ENCODE measurements at regions not wholly inside any gene's neighbourhood (a gene's known extent, or its start where the extent isn't known, plus 50 kb on each side); places are given as distances from the start of the nearest gene placed in this dataset.

DNA sequence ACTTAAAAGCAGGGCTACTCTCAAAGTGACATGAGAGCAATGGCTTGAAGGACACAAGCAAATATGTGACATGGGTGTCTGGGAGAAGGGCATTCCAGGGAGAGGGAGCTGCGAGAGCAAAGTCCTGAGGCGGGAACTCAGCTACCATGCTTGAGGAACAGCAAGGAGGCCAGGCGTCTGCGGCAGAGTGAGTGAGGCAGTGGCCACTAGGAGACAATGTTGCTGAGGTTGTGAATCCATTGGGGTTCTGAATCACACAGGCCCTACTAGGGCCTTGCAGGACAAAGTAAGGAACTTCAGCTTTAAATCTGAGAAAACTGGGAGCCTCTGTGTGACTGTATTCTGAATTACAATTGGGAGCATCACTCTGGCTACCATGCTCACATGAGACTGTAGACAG, 94.1 kb upstream of the PRICKLE2 start:
- TF ChIP-seq ZNF274 (IDR thresholded peaks at IDR 0.05; ENCODE audit: low read depth, low read length) (no peak), TCF7L2 (IDR thresholded peaks at IDR 0.05; ENCODE audit: borderline replicate concordance, extremely low read depth, insufficient read depth, insufficient read length) (no peak), POLR2A (IDR thresholded peaks at IDR 0.05; ENCODE audit: borderline replicate concordance, extremely low read depth, insufficient read depth, insufficient read length) (no peak), JUND (IDR thresholded peaks at IDR 0.05) (no peak)
- TF ChIP-seq, protein P1, sequence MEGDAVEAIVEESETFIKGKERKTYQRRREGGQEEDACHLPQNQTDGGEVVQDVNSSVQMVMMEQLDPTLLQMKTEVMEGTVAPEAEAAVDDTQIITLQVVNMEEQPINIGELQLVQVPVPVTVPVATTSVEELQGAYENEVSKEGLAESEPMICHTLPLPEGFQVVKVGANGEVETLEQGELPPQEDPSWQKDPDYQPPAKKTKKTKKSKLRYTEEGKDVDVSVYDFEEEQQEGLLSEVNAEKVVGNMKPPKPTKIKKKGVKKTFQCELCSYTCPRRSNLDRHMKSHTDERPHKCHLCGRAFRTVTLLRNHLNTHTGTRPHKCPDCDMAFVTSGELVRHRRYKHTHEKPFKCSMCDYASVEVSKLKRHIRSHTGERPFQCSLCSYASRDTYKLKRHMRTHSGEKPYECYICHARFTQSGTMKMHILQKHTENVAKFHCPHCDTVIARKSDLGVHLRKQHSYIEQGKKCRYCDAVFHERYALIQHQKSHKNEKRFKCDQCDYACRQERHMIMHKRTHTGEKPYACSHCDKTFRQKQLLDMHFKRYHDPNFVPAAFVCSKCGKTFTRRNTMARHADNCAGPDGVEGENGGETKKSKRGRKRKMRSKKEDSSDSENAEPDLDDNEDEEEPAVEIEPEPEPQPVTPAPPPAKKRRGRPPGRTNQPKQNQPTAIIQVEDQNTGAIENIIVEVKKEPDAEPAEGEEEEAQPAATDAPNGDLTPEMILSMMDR (IDR thresholded peaks at IDR 0.05 in 2 of 3, conservative IDR thresholded peaks at IDR 0.05 in 1 of 3; ENCODE audit: borderline replicate concordance in 1 of 3, insufficient read depth in 1 of 3, low read depth in 2 of 3, low read length in 2 of 3): no peak
